ENCODE measurements at regions not wholly inside any gene's neighbourhood (a gene's known extent, or its start where the extent isn't known, plus 50 kb on each side); places are given as distances from the start of the nearest gene placed in this dataset.
"Not testable (repeated sequence)": the region's sequence is repeated elsewhere in the genome, so short reads cannot be mapped to it uniquely, and the experiment has no call there.

- TF ChIP-seq CTCF (conservative IDR thresholded peaks at IDR 0.05; ENCODE audit: low read depth, low read length), result no peak
- H3K4me3 ChIP-seq (ENCODE audit: low read depth, low read length), result no peak overlapping the region
- DNase-seq (ENCODE audit: low read depth), result no peak
Observed at GRCh38 chr5:101036778-101037177, 133.7 kb upstream of the ST8SIA4 start.

- no peak for DNase-seq (ENCODE audit: low read depth)
- TF ChIP-seq CTCF (conservative IDR thresholded peaks at IDR 0.05; ENCODE audit: low read depth, low read length), result no peak
- H3K4me3 ChIP-seq (ENCODE audit: low read depth, low read length), result no peak overlapping the region
Observed at GRCh38 chr5:101035425-101035824, 132.3 kb upstream of the ST8SIA4 start.

- TF ChIP-seq CTCF (conservative IDR thresholded peaks at IDR 0.05; ENCODE audit: low read depth, low read length), result no peak
- no peak overlapping the region for H3K4me3 ChIP-seq (ENCODE audit: low read depth, low read length)
- no peak for DNase-seq (ENCODE audit: low read depth)
Observed at GRCh38 chr5:101024299-101024698, 121.2 kb upstream of the ST8SIA4 start.

GRCh38 chr5:101018299-101018698 lies 115.2 kb upstream of the ST8SIA4 start:
- H3K4me3 ChIP-seq (ENCODE audit: low read depth, low read length), result no peak overlapping the region
- TF ChIP-seq CTCF (conservative IDR thresholded peaks at IDR 0.05; ENCODE audit: low read depth, low read length), result no peak
- DNase-seq (ENCODE audit: low read depth), result no peak

- DNase-seq (ENCODE audit: low read depth), result peak; percentile 10
- no peak overlapping the region for H3K4me3 ChIP-seq (ENCODE audit: low read depth, low read length)
- TF ChIP-seq CTCF (conservative IDR thresholded peaks at IDR 0.05; ENCODE audit: low read depth, low read length), result peak; percentile 30
Observed at GRCh38 chr5:101012880-101013279, 109.8 kb upstream of the ST8SIA4 start.

- TF ChIP-seq CTCF (conservative IDR thresholded peaks at IDR 0.05; ENCODE audit: low read depth, low read length), result no peak
- H3K4me3 ChIP-seq (ENCODE audit: low read depth, low read length), result no peak overlapping the region
- DNase-seq (ENCODE audit: low read depth), result peak; percentile 1
Observed at GRCh38 chr5:101009758-101010519, 106.9 kb upstream of the ST8SIA4 start.

- H3K4me3 ChIP-seq (ENCODE audit: low read depth, low read length), result no peak overlapping the region
Observed at GRCh38 chr5:100992354-100992753, 89.3 kb upstream of the ST8SIA4 start.

GRCh38 chr5:100983601-100984000 lies 80.5 kb upstream of the ST8SIA4 start:
- DNase-seq (ENCODE audit: low read depth); H3K4me3 ChIP-seq (ENCODE audit: low read depth, low read length): not testable (repeated sequence)

More at GRCh38 chr5:100992354-100992753, 89.3 kb upstream of the ST8SIA4 start:
- DNase-seq (ENCODE audit: low read depth), result no peak
- TF ChIP-seq CTCF (conservative IDR thresholded peaks at IDR 0.05; ENCODE audit: low read depth, low read length), result no peak
